Ishikawa (cell line): ENCODE measurements at regions not wholly inside any gene's neighbourhood (a gene's known extent, or its start where the extent isn't known, plus 50 kb on each side); places are given as distances from the start of the nearest gene placed in this dataset.

Experiments used
- CEBPB ChIP-seq: IDR thresholded peaks from 2 replicates; pipeline ENCODE4 v1.6.1; 2012
- CREB1 ChIP-seq: IDR thresholded peaks from 2 replicates; pipeline ENCODE4 v1.6.1; 2012; ENCODE audit warnings: low read depth
- EGR1 ChIP-seq: IDR thresholded peaks from 2 replicates; pipeline ENCODE4 v1.6.1; 2012
- EP300 ChIP-seq: IDR thresholded peaks from 2 replicates; pipeline ENCODE4 v1.6.1; 2012; ENCODE audit warnings: borderline replicate concordance
- FOXM1 ChIP-seq: IDR thresholded peaks from 2 replicates; pipeline ENCODE4 v1.6.1; 2012; ENCODE audit warnings: low read depth, borderline replicate concordance
- MAX ChIP-seq: IDR thresholded peaks from 2 replicates; pipeline ENCODE4 v1.6.1; 2012
- NFIC ChIP-seq: IDR thresholded peaks from 2 replicates; pipeline ENCODE4 v1.6.1; 2012
- RAD21 ChIP-seq: IDR thresholded peaks from 2 replicates; pipeline ENCODE4 v1.6.1; 2012; ENCODE audit warnings: low read depth
- REST ChIP-seq: IDR thresholded peaks from 2 replicates; pipeline ENCODE4 v1.6.1; 2012; ENCODE audit warnings: low read depth, mild to moderate bottlenecking
- TAF1 ChIP-seq: IDR thresholded peaks from 2 replicates; pipeline ENCODE4 v1.6.1; 2012; ENCODE audit warnings: low read depth, mild to moderate bottlenecking
- TCF12 ChIP-seq: IDR thresholded peaks from 2 replicates; pipeline ENCODE4 v1.6.1; 2012; ENCODE audit warnings: low read depth
- TEAD4 ChIP-seq: IDR thresholded peaks from 2 replicates; pipeline ENCODE4 v1.6.1; 2012
- USF1 ChIP-seq: IDR thresholded peaks from 2 replicates; pipeline ENCODE4 v1.6.1; 2012
- YY1 ChIP-seq: IDR thresholded peaks from 2 replicates; pipeline ENCODE4 v1.6.1; 2012; ENCODE audit warnings: low read depth
- ZBTB7A ChIP-seq: IDR thresholded peaks from 2 replicates; pipeline ENCODE4 v1.6.1; 2012; ENCODE audit warnings: low read depth

- TF ChIP-seq TAF1 (no peak), FOXM1 (no peak), REST (no peak), NFIC (no peak), EGR1 (no peak), MAX (no peak), ZBTB7A (no peak), TCF12 (no peak), USF1 (no peak), YY1 (no peak), TEAD4 (no peak), RAD21 (no peak), CEBPB (no peak), CREB1 (no peak), EP300 (no peak)
These were observed 103.6 kb upstream of the SPATA12 start for GRCh38 chr3:56956906-56957305.

- TF ChIP-seq FOXM1 (no peak), YY1 (no peak)
These were observed 104.9 kb upstream of the SPATA12 start for GRCh38 chr3:56955492-56956111.

GRCh38 chr3:56954125-56954524 lies 106.3 kb upstream of the SPATA12 start:
- TF ChIP-seq MAX (no peak), REST (no peak), FOXM1 (no peak), CREB1 (no peak), USF1 (no peak), NFIC (no peak)

GRCh38 chr3:56952846-56953245 lies 107.6 kb upstream of the SPATA12 start:
- TF ChIP-seq YY1 (no peak), NFIC (no peak), MAX (no peak), TEAD4 (no peak), CREB1 (no peak), ZBTB7A (no peak), FOXM1 (no peak), EGR1 (no peak), TAF1 (no peak), EP300 (no peak), USF1 (no peak), RAD21 (no peak), TCF12 (no peak), REST (no peak), CEBPB (no peak)
